ENCODE measurements at regions not wholly inside any gene's neighbourhood (a gene's known extent, or its start where the extent isn't known, plus 50 kb on each side); places are given as distances from the start of the nearest gene placed in this dataset.
"Not testable (repeated sequence)": the region's sequence is repeated elsewhere in the genome, so short reads cannot be mapped to it uniquely, and the experiment has no call there.

DNA sequence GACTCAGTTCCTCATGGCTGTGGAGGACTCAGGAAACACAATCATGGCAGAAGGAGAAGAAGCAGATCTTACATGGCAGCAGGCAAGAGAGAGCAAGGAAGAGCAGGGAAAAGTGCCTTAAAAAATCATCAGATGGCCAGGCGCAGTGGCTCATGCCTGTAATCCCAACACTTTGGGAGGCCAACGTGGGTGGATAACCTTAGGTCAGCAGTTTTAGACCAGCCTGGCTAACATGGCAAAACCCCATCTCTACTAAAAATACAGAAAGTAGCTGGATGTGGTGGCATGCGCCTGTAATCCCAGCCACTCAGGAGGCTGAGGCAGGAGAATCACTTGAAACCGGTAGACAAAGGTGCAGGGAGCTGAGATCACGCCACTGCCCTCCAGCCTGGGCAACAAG, 664.6 kb downstream of the DTWD2 start:
- TF ChIP-seq, protein P1, sequence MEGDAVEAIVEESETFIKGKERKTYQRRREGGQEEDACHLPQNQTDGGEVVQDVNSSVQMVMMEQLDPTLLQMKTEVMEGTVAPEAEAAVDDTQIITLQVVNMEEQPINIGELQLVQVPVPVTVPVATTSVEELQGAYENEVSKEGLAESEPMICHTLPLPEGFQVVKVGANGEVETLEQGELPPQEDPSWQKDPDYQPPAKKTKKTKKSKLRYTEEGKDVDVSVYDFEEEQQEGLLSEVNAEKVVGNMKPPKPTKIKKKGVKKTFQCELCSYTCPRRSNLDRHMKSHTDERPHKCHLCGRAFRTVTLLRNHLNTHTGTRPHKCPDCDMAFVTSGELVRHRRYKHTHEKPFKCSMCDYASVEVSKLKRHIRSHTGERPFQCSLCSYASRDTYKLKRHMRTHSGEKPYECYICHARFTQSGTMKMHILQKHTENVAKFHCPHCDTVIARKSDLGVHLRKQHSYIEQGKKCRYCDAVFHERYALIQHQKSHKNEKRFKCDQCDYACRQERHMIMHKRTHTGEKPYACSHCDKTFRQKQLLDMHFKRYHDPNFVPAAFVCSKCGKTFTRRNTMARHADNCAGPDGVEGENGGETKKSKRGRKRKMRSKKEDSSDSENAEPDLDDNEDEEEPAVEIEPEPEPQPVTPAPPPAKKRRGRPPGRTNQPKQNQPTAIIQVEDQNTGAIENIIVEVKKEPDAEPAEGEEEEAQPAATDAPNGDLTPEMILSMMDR (optimal IDR thresholded peaks at IDR 0.05 in 1 of 3, IDR thresholded peaks at IDR 0.05 in 1 of 3, conservative IDR thresholded peaks at IDR 0.05 in 1 of 3; ENCODE audit: extremely low read depth in 1 of 3, insufficient read depth in 2 of 3, low read length in 3 of 3) = not testable (repeated sequence)
- TF ChIP-seq EZH2 (IDR thresholded peaks at IDR 0.05; ENCODE audit: low read length) = not testable (repeated sequence)

All from keratinocyte (primary cell).